Bronchial epithelial cell (primary cell): ENCODE measurements at regions not wholly inside any gene's neighbourhood (a gene's known extent, or its start where the extent isn't known, plus 50 kb on each side); places are given as distances from the start of the nearest gene placed in this dataset.

ENCODE experiments used
- DNase-seq: peaks from one replicate; pipeline ENCODE4 v3.0.0-alpha.2; 2010; ENCODE audit warnings: low read depth
- FAIRE-seq: peaks from 2 replicates; lab custom pipeline; 2011; peaks lifted over from hg19 to GRCh38; lab: Jason Lieb, UNC
- H3K27me3 ChIP-seq: 2 replicates; pipeline ENCODE4 v1.5.1; 2011; ENCODE audit warnings: low read length; ENCODE audit not compliant: control insufficient read depth, insufficient read depth
- H3K36me3 ChIP-seq: 2 replicates; pipeline ENCODE4 v1.5.1; 2011; ENCODE audit warnings: low read length; ENCODE audit not compliant: control insufficient read depth, insufficient read depth
- H3K4me3 ChIP-seq: 2 replicates; pipeline ENCODE4 v1.5.1; 2011; ENCODE audit warnings: mild to moderate bottlenecking, low read depth, low read length, control low read depth
- TF ChIP-seq, protein P1 (sequence below): IDR thresholded peaks from 2 replicates; pipeline ENCODE4 v1.5.1; 2011; ENCODE audit warnings: mild to moderate bottlenecking, moderate library complexity, low read length, control low read depth, inconsistent platforms; ENCODE audit not compliant: insufficient read depth, severe bottlenecking

DNA sequence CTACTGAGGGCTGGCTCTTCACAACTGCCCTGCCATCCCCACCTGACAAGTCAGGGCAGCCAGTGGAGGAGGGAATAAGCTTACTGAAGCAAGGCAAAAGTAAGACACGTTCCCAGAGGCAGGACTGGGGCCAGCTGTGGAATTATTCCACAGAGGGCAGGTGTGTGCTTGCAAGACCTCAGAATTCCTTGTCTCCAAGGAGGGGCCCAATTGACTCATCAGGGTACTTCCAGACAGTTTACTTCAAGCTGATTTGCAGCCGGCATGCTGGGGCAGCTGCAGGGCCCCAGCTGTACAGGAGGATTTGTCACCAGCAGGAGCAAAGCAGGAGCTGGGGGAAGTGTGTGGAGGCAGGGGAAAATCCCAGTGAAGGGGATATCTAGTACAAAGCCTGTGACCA lies 167.5 kb upstream of the CAMK1G start:
- Histone ChIP-seq H3K27me3 (no peaks in the 10 kb centered on the region), H3K4me3 (no peak overlapping the region), H3K36me3 (no peaks in the 10 kb centered on the region)
- FAIRE-seq = peak; percentile 94
- TF ChIP-seq, protein P1, sequence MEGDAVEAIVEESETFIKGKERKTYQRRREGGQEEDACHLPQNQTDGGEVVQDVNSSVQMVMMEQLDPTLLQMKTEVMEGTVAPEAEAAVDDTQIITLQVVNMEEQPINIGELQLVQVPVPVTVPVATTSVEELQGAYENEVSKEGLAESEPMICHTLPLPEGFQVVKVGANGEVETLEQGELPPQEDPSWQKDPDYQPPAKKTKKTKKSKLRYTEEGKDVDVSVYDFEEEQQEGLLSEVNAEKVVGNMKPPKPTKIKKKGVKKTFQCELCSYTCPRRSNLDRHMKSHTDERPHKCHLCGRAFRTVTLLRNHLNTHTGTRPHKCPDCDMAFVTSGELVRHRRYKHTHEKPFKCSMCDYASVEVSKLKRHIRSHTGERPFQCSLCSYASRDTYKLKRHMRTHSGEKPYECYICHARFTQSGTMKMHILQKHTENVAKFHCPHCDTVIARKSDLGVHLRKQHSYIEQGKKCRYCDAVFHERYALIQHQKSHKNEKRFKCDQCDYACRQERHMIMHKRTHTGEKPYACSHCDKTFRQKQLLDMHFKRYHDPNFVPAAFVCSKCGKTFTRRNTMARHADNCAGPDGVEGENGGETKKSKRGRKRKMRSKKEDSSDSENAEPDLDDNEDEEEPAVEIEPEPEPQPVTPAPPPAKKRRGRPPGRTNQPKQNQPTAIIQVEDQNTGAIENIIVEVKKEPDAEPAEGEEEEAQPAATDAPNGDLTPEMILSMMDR = no peak
- peak; percentile 100 for DNase-seq

DNA sequence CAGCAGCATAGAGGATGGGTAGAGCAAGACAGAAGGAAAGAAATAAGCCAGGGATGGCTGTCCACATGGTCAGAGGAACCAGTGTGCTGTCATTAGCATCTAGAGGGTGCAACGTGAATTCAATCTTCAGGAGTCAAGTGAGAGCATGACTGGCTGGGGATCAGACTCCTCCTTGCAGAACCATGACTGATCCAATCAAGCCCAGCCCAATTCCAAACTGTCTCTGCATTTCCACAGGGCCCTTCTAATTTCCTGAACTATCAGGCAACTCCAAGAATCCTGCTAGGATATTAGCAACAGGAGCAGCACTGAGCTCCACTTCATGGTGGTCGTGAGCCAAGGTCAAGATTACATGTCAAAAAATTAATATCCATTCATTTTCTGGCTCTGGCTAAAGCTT lies 166.8 kb upstream of the CAMK1G start:
- FAIRE-seq = no peak
- no peak overlapping the region for H3K4me3 ChIP-seq

DNA sequence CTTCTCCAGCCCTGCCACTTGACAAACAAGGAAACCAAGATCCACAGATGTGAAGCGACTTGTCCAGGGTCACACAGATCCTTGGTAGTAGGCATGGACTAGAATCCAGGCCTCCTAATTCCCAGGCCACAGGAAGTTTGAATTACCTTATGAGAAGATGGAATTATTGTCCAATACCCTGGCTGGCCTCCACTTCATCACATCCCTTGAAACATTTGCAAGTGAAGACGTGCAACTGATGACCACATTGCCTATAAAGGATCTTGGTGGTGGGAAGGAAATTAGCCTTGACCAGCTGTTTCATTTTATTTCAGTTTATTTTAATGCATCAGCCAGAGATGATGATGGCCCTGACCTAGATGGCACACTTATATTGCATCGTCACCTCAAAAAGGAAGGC lies 165.8 kb upstream of the CAMK1G start:
- TF ChIP-seq, protein P1 = no peak
- no peak for FAIRE-seq
- no peaks in the 10 kb centered on the region for H3K36me3 ChIP-seq
- H3K27me3 ChIP-seq = no peaks in the 10 kb centered on the region
- peak; percentile 78 for DNase-seq
- no peak overlapping the region for H3K4me3 ChIP-seq

More for the DNA sequence above, 166.8 kb upstream of the CAMK1G start:
- TF ChIP-seq, protein P1 = no peak
- DNase-seq = peak; percentile 52
- Histone ChIP-seq H3K36me3 (no peaks in the 10 kb centered on the region), H3K27me3 (no peaks in the 10 kb centered on the region)

DNA sequence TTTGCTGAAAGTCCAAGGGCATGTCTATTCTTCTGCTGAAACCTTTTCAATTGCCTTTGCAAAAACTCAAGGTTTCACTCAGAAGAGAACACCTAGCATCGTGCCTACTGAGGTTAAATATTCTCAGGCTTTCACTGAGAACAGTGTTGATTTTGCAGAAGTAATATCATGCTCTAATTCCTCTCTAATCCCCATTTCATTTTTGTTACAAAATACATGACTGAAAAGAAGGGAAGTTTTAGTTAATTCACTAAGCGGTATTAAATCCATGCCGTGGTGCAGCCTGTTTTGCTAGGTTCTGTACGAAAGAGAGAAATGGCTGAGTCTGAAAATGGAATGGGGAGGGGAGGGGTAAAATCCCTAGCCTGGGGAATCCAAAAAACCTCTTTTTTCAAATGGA lies 163.2 kb upstream of the CAMK1G start:
- DNase-seq = no peak
- H3K36me3 ChIP-seq = no peaks in the 10 kb centered on the region
- TF ChIP-seq, protein P1 = no peak
- H3K4me3 ChIP-seq = no peak overlapping the region
- FAIRE-seq = no peak
- no peaks in the 10 kb centered on the region for H3K27me3 ChIP-seq

DNA sequence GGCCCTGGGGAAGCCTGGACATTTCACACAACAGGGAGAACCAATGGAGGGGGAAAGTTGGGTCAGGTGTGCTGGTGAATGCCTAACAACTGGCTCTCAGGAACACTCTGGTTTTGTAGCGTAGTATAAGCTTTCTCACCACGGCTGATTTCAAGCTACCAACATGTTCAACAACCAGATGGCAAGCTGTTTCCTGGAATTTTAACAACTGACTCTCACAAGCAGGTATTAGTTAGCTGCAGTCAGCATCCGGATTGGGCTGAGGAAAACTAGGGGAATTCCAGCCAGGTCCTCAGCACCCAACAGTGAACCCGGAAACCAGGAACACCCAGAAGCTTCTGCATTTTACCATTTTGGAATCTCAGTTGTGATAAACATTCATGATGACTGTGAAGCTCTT lies 162.3 kb upstream of the CAMK1G start:
- Histone ChIP-seq H3K4me3 (no peak overlapping the region), H3K27me3 (no peaks in the 10 kb centered on the region), H3K36me3 (no peaks in the 10 kb centered on the region)
- DNase-seq (peak; percentile 90), FAIRE-seq (peak; percentile 64)
- TF ChIP-seq, protein P1 = no peak

DNA sequence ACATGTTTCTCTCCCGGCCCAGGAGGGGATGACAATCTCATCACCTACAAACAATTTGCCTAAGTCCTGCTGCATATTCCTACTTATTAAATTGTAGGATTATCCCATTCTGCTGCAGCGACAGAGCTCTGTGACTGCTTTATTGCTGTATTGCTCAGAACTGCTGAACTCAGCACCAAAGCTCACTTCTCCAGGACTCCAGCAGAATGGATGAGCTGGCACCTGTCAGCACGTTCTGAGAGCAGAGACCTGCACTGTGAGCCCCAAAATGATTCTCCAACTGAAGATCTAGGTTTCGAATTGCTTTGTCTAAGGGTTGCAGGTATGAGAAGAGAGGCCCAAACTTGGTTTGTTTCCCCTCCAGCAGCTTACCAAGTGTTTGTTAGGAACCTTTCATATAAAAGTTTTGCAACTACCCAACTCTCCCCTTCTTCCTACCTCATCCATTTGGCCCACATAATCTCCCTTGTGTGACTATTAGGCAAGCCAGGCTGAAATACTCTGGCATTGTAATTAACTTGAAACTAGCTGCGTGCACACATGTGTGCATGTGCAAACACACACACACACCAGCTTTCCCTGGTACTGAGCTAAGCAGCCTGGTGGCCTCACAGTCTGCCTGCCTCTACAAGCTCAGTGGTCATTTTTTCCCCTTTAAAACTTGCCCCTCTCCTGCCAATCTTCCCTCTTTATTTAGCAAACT lies 161.4 kb upstream of the CAMK1G start:
- Histone ChIP-seq H3K4me3 (no peak overlapping the region), H3K36me3 (no peaks in the 10 kb centered on the region), H3K27me3 (no peaks in the 10 kb centered on the region)
- FAIRE-seq (no peak), DNase-seq (no peak)
- TF ChIP-seq, protein P1 = no peak
